IPS DF 4.7 (cell line): ENCODE measurements at regions not wholly inside any gene's neighbourhood (a gene's known extent, or its start where the extent isn't known, plus 50 kb on each side); places are given as distances from the start of the nearest gene placed in this dataset.

Source experiments
- DNase-seq: peaks from one replicate; pipeline ENCODE4 v3.0.0-alpha.2; 2013; ENCODE audit warnings: low spot score; ENCODE audit errors: extremely low read depth

- no peak for DNase-seq
These were observed 343.3 kb upstream of the TNC start for GRCh38 chr9:115461280-115461679.

GRCh38 chr9:115462623-115463022 is 344.7 kb upstream of the TNC start:
- DNase-seq: no peak

GRCh38 chr9:115466756-115467155 is 348.8 kb upstream of the TNC start:
- no peak for DNase-seq

GRCh38 chr9:115469841-115470240 is 351.9 kb upstream of the TNC start:
- no peak for DNase-seq

GRCh38 chr9:115473032-115473431 is 355.1 kb upstream of the TNC start:
- peak; percentile 33 for DNase-seq

GRCh38 chr9:115481769-115482168 is 363.8 kb upstream of the TNC start:
- no peak for DNase-seq

- DNase-seq: no peak
These were observed 364.8 kb upstream of the TNC start for GRCh38 chr9:115482747-115483146.

GRCh38 chr9:115492869-115493268 is 374.9 kb upstream of the TNC start:
- DNase-seq: no peak

- DNase-seq: no peak
These were observed 376.4 kb upstream of the TNC start for GRCh38 chr9:115494393-115494792.

GRCh38 chr9:115495052-115495635 is 377.2 kb upstream of the TNC start:
- no peak for DNase-seq

- DNase-seq: no peak
These were observed 377.9 kb upstream of the TNC start for GRCh38 chr9:115495836-115496235.

GRCh38 chr9:115498303-115498702 is 380.3 kb upstream of the TNC start:
- no peak for DNase-seq

- DNase-seq: no peak
These were observed 389.2 kb upstream of the TNC start for GRCh38 chr9:115507148-115507547.

GRCh38 chr9:115513148-115513547 is 395.2 kb upstream of the TNC start:
- no peak for DNase-seq

- no peak for DNase-seq
These were observed 396.5 kb upstream of the TNC start for GRCh38 chr9:115514454-115514853.

GRCh38 chr9:115517335-115518075 is 399.5 kb upstream of the TNC start:
- DNase-seq: no peak

- no peak for DNase-seq
These were observed 402.7 kb upstream of the TNC start for GRCh38 chr9:115520646-115521045.

GRCh38 chr9:115522912-115523311 is 405.0 kb upstream of the TNC start:
- no peak for DNase-seq

- peak; percentile 33 for DNase-seq
These were observed 406.6 kb upstream of the TNC start for GRCh38 chr9:115524453-115525059.

- no peak for DNase-seq
These were observed 407.4 kb upstream of the TNC start for GRCh38 chr9:115525111-115526058.

- DNase-seq: no peak
These were observed 413.6 kb upstream of the TNC start for GRCh38 chr9:115531410-115532125.
